ENCODE measurements at regions not wholly inside any gene's neighbourhood (a gene's known extent, or its start where the extent isn't known, plus 50 kb on each side); places are given as distances from the start of the nearest gene placed in this dataset.

- no peaks in the 10 kb centered on the region for H3K36me3 ChIP-seq
- TF ChIP-seq EP300 (IDR thresholded peaks at IDR 0.05) (no peak), POLR2AphosphoS5 (IDR thresholded peaks at IDR 0.05) (no peak), POLR2A (IDR thresholded peaks at IDR 0.05; ENCODE audit: low read depth) (no peak), CTCF (IDR thresholded peaks at IDR 0.05) (no peak)
- intact Hi-C loops (cut with DNase I), result no loop called here
- no peaks in the 10 kb centered on the region for H3K4me1 ChIP-seq
- no peak overlapping the region for H3K27ac ChIP-seq (replicated peaks in 1 of 4)
- DNase-seq (ENCODE audit: extremely low spot score), result no peak
- no peaks in the 10 kb centered on the region for H3K9me3 ChIP-seq
- H3K27me3 ChIP-seq, result no peaks in the 10 kb centered on the region
- no peak overlapping the region for H3K4me3 ChIP-seq
Measured at GRCh38 chr4:33031328-33031727, 2311.2 kb downstream of the PCDH7 start.

GRCh38 chr4:33037464-33037863 lies 2317.3 kb downstream of the PCDH7 start:
- Histone ChIP-seq H3K4me3 (no peak overlapping the region), H3K27ac (replicated peaks in 1 of 4) (no peak overlapping the region), H3K27me3 (no peaks in the 10 kb centered on the region), H3K9me3 (no peaks in the 10 kb centered on the region), H3K36me3 (no peaks in the 10 kb centered on the region), H3K4me1 (no peaks in the 10 kb centered on the region)
- DNase-seq (ENCODE audit: extremely low spot score), result no peak
- TF ChIP-seq POLR2AphosphoS5 (IDR thresholded peaks at IDR 0.05) (no peak), EP300 (IDR thresholded peaks at IDR 0.05) (no peak), CTCF (IDR thresholded peaks at IDR 0.05) (no peak), POLR2A (IDR thresholded peaks at IDR 0.05; ENCODE audit: low read depth) (no peak)
- intact Hi-C loops (cut with DNase I), result no loop called here
- WGBS, result 60% methylated on average over 5 of the region's 5 CpGs

GRCh38 chr4:33045334-33045733 lies 2325.2 kb downstream of the PCDH7 start:
- WGBS, result 91% methylated on average over 1 of the region's 1 CpG
- TF ChIP-seq POLR2A (IDR thresholded peaks at IDR 0.05; ENCODE audit: low read depth), result no peak
- TF ChIP-seq EP300 (IDR thresholded peaks at IDR 0.05), result no peak
- no peak for TF ChIP-seq CTCF (IDR thresholded peaks at IDR 0.05)
- no peak for TF ChIP-seq POLR2AphosphoS5 (IDR thresholded peaks at IDR 0.05)

GRCh38 chr4:33052241-33052640 lies 2332.1 kb downstream of the PCDH7 start:
- intact Hi-C loops (cut with DNase I), result no loop called here
- Histone ChIP-seq H3K4me3 (no peak overlapping the region), H3K36me3 (no peaks in the 10 kb centered on the region), H3K9me3 (no peaks in the 10 kb centered on the region), H3K27ac (replicated peaks in 1 of 4) (no peak overlapping the region), H3K4me1 (peaks cover 0 to 9% (median 0%) of the 10 kb centered on the region in 4 donors), H3K27me3 (no peaks in the 10 kb centered on the region)
- WGBS, result 79% methylated on average over 5 of the region's 5 CpGs
- TF ChIP-seq POLR2AphosphoS5 (IDR thresholded peaks at IDR 0.05), result no peak
- no peak for TF ChIP-seq EP300 (IDR thresholded peaks at IDR 0.05)
- TF ChIP-seq POLR2A (IDR thresholded peaks at IDR 0.05; ENCODE audit: low read depth), result no peak
- TF ChIP-seq CTCF (IDR thresholded peaks at IDR 0.05), result no peak
- DNase-seq (ENCODE audit: extremely low spot score), result no peak

More at GRCh38 chr4:33045334-33045733, 2325.2 kb downstream of the PCDH7 start:
- H3K9me3 ChIP-seq, result no peaks in the 10 kb centered on the region
- intact Hi-C loops (cut with DNase I), result no loop called here
- H3K27ac ChIP-seq (replicated peaks in 1 of 4), result no peak overlapping the region
- no peak for DNase-seq (ENCODE audit: extremely low spot score)
- no peak overlapping the region for H3K4me3 ChIP-seq
- H3K27me3 ChIP-seq, result no peaks in the 10 kb centered on the region
- no peaks in the 10 kb centered on the region for H3K36me3 ChIP-seq
- no peaks in the 10 kb centered on the region for H3K4me1 ChIP-seq

- DNase-seq (ENCODE audit: extremely low spot score), result no peak
- intact Hi-C loops (cut with DNase I), result no loop called here
- Histone ChIP-seq H3K36me3 (no peaks in the 10 kb centered on the region), H3K27me3 (no peaks in the 10 kb centered on the region), H3K27ac (replicated peaks in 1 of 4) (no peak overlapping the region), H3K4me3 (no peak overlapping the region), H3K9me3 (no peaks in the 10 kb centered on the region), H3K4me1 (peaks cover 0 to 9% (median 0%) of the 10 kb centered on the region in 4 donors)
- TF ChIP-seq POLR2A (IDR thresholded peaks at IDR 0.05; ENCODE audit: low read depth) (no peak), EP300 (IDR thresholded peaks at IDR 0.05) (no peak), CTCF (IDR thresholded peaks at IDR 0.05) (no peak), POLR2AphosphoS5 (IDR thresholded peaks at IDR 0.05) (no peak)
Measured at GRCh38 chr4:33054161-33054560, 2334.0 kb downstream of the PCDH7 start.
